Activated B cell treated with CpG ODN at 0.5 μM for 24 hours (primary cell): ENCODE measurements at regions not wholly inside any gene's neighbourhood (a gene's known extent, or its start where the extent isn't known, plus 50 kb on each side); places are given as distances from the start of the nearest gene placed in this dataset.

Source experiments
- ATAC-seq: fragments of 200-7000 bp; cut with Tn5 transposase; one replicate; pipeline ENCODE4 v1.10.0; 2021; ENCODE audit warnings: low read depth, mild to moderate bottlenecking, moderate library complexity
- CTCF ChIA-PET: fragments of 350-600 bp; sonication (Branson Sonifier 250); formaldehyde crosslinking; loops from one replicate; lab custom pipeline; 2021; ENCODE audit warnings: antibody characterized with exemption; lab: Charles Lee
- POLR2A ChIA-PET: fragments of 350-600 bp; sonication (Branson Sonifier 250); formaldehyde crosslinking; loops from one replicate; lab custom pipeline; 2021; ENCODE audit warnings: antibody characterized with exemption; lab: Charles Lee
- DNase-seq: peaks from one replicate; pipeline ENCODE4 v3.0.0; 2022
- H3K27ac Mint-ChIP-seq: one replicate; pipeline ENCODE4 v1.8.0; 2020; ENCODE audit warnings: mixed read lengths
- H3K27me3 Mint-ChIP-seq: one replicate; pipeline ENCODE4 v1.8.0; 2021; ENCODE audit warnings: mixed read lengths
- H3K36me3 Mint-ChIP-seq: one replicate; pipeline ENCODE4 v1.8.0; 2021; ENCODE audit warnings: low read depth, mixed read lengths
- H3K4me1 Mint-ChIP-seq: one replicate; pipeline ENCODE4 v1.8.0; 2021; ENCODE audit warnings: mixed read lengths
- H3K4me3 Mint-ChIP-seq: one replicate; pipeline ENCODE4 v1.8.0; 2020; ENCODE audit warnings: mild to moderate bottlenecking, mixed read lengths
- H3K9me3 Mint-ChIP-seq: one replicate; pipeline ENCODE4 v1.8.0; 2020; ENCODE audit warnings: mixed read lengths
- CTCF ChIP-seq: fragments of 200-600 bp; IDR thresholded peaks from one replicate; pipeline ENCODE4 v1.8.0; 2022; ENCODE audit warnings: antibody characterized with exemption, mild to moderate bottlenecking
- intact Hi-C: fragments of 100-400 bp; cut with micrococcal nuclease; formaldehyde crosslinking; loops from one replicate; pipeline ENCODE4 v1.15.1; 2024

- no peak for TF ChIP-seq CTCF
- Mint-ChIP-seq H3K36me3 (no peaks in the 10 kb centered on the region), H3K4me1 (no peaks in the 10 kb centered on the region), H3K4me3 (no peak overlapping the region), H3K27ac (no peak overlapping the region), H3K27me3 (no peaks in the 10 kb centered on the region), H3K9me3 (no peaks in the 10 kb centered on the region)
- ATAC-seq (no peak), DNase-seq (no peak)
- intact Hi-C loops: no loop called here
- ChIA-PET POLR2A (no interaction called here), CTCF (no interaction called here)
These were observed 257.1 kb downstream of the HNMT start for GRCh38 chr2:138221358-138221757.

- ATAC-seq: no peak
- no peak for TF ChIP-seq CTCF
- intact Hi-C loops: no loop called here
- Mint-ChIP-seq H3K4me1 (no peaks in the 10 kb centered on the region), H3K9me3 (no peaks in the 10 kb centered on the region), H3K27ac (no peak overlapping the region), H3K4me3 (no peak overlapping the region), H3K27me3 (no peaks in the 10 kb centered on the region), H3K36me3 (no peaks in the 10 kb centered on the region)
- ChIA-PET CTCF (no interaction called here), POLR2A (no interaction called here)
- DNase-seq: no peak
These were observed 259.0 kb downstream of the HNMT start for GRCh38 chr2:138223319-138223718.

DNA sequence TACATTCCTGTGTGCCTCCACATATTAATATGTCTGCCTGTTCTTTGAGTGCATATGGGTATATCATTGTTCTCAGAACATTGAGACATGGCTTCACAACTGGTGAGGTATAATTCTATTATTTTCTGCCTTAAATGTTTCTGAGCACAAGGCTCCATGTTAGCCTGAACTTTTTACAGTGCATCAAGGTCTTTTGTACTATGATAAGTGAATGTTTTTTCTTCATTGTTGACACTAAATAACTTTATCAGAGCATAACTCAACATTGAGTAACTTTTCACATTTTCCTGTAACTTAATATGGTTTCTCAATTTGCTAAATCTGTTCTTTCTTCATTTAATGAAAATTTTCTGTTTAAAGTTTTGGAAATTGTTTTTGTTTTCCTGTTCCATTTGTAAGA lies 262.9 kb downstream of the HNMT start:
- no peak for ATAC-seq
- H3K9me3 Mint-ChIP-seq: no peaks in the 10 kb centered on the region
- H3K27ac Mint-ChIP-seq: no peak overlapping the region
- ChIA-PET POLR2A (no interaction called here), CTCF (no interaction called here)
- DNase-seq: no peak
- no peaks in the 10 kb centered on the region for H3K4me1 Mint-ChIP-seq
- no peak overlapping the region for H3K4me3 Mint-ChIP-seq
- intact Hi-C loops: no loop called here
- no peaks in the 10 kb centered on the region for H3K27me3 Mint-ChIP-seq
- no peak for TF ChIP-seq CTCF
- H3K36me3 Mint-ChIP-seq: no peaks in the 10 kb centered on the region

GRCh38 chr2:138228101-138228500 lies 263.8 kb downstream of the HNMT start:
- no peak for TF ChIP-seq CTCF
- no peak for DNase-seq
- H3K36me3 Mint-ChIP-seq: no peaks in the 10 kb centered on the region
- no peak for ATAC-seq
- H3K27ac Mint-ChIP-seq: no peak overlapping the region
- no peaks in the 10 kb centered on the region for H3K9me3 Mint-ChIP-seq
- no peak overlapping the region for H3K4me3 Mint-ChIP-seq
- POLR2A ChIA-PET: no interaction called here
- intact Hi-C loops: no loop called here
- CTCF ChIA-PET: no interaction called here
- H3K27me3 Mint-ChIP-seq: no peaks in the 10 kb centered on the region
- no peaks in the 10 kb centered on the region for H3K4me1 Mint-ChIP-seq

- ATAC-seq (no peak), DNase-seq (no peak)
- Mint-ChIP-seq H3K27ac (no peak overlapping the region), H3K4me3 (no peak overlapping the region), H3K9me3 (no peaks in the 10 kb centered on the region), H3K36me3 (no peaks in the 10 kb centered on the region), H3K27me3 (no peaks in the 10 kb centered on the region), H3K4me1 (no peaks in the 10 kb centered on the region)
- intact Hi-C loops: no loop called here
- CTCF ChIA-PET: no interaction called here
- no peak for TF ChIP-seq CTCF
- POLR2A ChIA-PET: no interaction called here
These were observed 267.3 kb upstream of the SPOPL start for GRCh38 chr2:138234265-138234664.
